Activated CD4-positive, alpha-beta memory T cell treated with anti-CD3 and anti-CD28 coated beads for 36 hours (primary cell): ENCODE measurements at regions not wholly inside any gene's neighbourhood (a gene's known extent, or its start where the extent isn't known, plus 50 kb on each side); places are given as distances from the start of the nearest gene placed in this dataset.
"Not testable (repeated sequence)": the region's sequence is repeated elsewhere in the genome, so short reads cannot be mapped to it uniquely, and the experiment has no call there.

Source experiments
- CTCF ChIA-PET: fragments of 350-600 bp; sonication (Branson Sonifier 250); formaldehyde crosslinking; loops from one replicate; lab custom pipeline; 2021; ENCODE audit warnings: antibody characterized with exemption, inconsistent platforms; lab: Charles Lee
- POLR2A ChIA-PET: fragments of 350-600 bp; sonication (Branson Sonifier 250); formaldehyde crosslinking; loops from one replicate; lab custom pipeline; 2021; ENCODE audit warnings: antibody characterized with exemption; lab: Charles Lee
- DNase-seq: peaks from one replicate; pipeline ENCODE4 v3.0.0-alpha.2; 2020
- H3K27ac Mint-ChIP-seq: one replicate; pipeline ENCODE4 v1.8.0; 2021; ENCODE audit warnings: mixed read lengths
- H3K27me3 Mint-ChIP-seq: one replicate; pipeline ENCODE4 v1.8.0; 2021; ENCODE audit warnings: mixed read lengths
- H3K36me3 Mint-ChIP-seq: one replicate; pipeline ENCODE4 v1.8.0; 2021; ENCODE audit warnings: mixed read lengths
- H3K4me1 Mint-ChIP-seq: one replicate; pipeline ENCODE4 v1.8.0; 2021; ENCODE audit warnings: low read depth, mixed read lengths
- H3K4me3 Mint-ChIP-seq: one replicate; pipeline ENCODE4 v1.8.0; 2021; ENCODE audit warnings: mild to moderate bottlenecking, mixed read lengths
- H3K9me3 Mint-ChIP-seq: one replicate; pipeline ENCODE4 v1.8.0; 2021; ENCODE audit warnings: mixed read lengths
- intact Hi-C: fragments of 100-400 bp; cut with micrococcal nuclease; formaldehyde crosslinking; loops from one replicate; pipeline ENCODE4 v1.15.1; 2023

GRCh38 chr18:46229641-46230040 lies 125.5 kb downstream of the HAUS1 start:
- DNase-seq, H3K27me3 Mint-ChIP-seq, POLR2A ChIA-PET, H3K4me3 Mint-ChIP-seq, H3K36me3 Mint-ChIP-seq, H3K27ac Mint-ChIP-seq, H3K9me3 Mint-ChIP-seq, intact Hi-C loops: not testable (repeated sequence)
- CTCF ChIA-PET, result interaction anchor here (0.5 kb wide), 1 partner anchor 29 kb away, joined by 3 read pairs; no protein-coding TSS in a partner anchor
- H3K4me1 Mint-ChIP-seq, result peaks cover 54% of the 10 kb centered on the region

- Mint-ChIP-seq H3K9me3 (no peaks in the 10 kb centered on the region), H3K4me1 (peaks cover 36% of the 10 kb centered on the region), H3K36me3 (peaks cover 8% of the 10 kb centered on the region), H3K27ac (no peak overlapping the region), H3K27me3 (no peaks in the 10 kb centered on the region), H3K4me3 (no peak overlapping the region)
- ChIA-PET CTCF (interaction anchor here (1.1 to 1.2 kb wide), 2 partner anchors 11 to 15 kb away, joined by 3 to 4 read pairs; no protein-coding TSS in a partner anchor), POLR2A (no interaction called here)
- intact Hi-C loops, result no loop called here
- no peak for DNase-seq
These were observed 132.0 kb downstream of the HAUS1 start for GRCh38 chr18:46236156-46236555.

GRCh38 chr18:46237891-46238290 lies 133.7 kb downstream of the HAUS1 start:
- Mint-ChIP-seq H3K4me3 (no peak overlapping the region), H3K27me3 (no peaks in the 10 kb centered on the region), H3K36me3 (peaks cover 8% of the 10 kb centered on the region), H3K4me1 (peaks cover 32% of the 10 kb centered on the region), H3K9me3 (no peaks in the 10 kb centered on the region), H3K27ac (no peak overlapping the region)
- DNase-seq, result no peak
- CTCF ChIA-PET, result no interaction called here
- intact Hi-C loops, result no loop called here
- POLR2A ChIA-PET, result no interaction called here

GRCh38 chr18:46239549-46239948 lies 135.4 kb downstream of the HAUS1 start:
- no peak for DNase-seq
- no peaks in the 10 kb centered on the region for H3K9me3 Mint-ChIP-seq
- peaks cover 31% of the 10 kb centered on the region for H3K4me1 Mint-ChIP-seq
- CTCF ChIA-PET, result interaction anchor here (2.0 to 2.9 kb wide), 2 partner anchors 42 to 66 kb away, joined by 5 to 19 read pairs; a partner anchor contains a TSS
- no peak overlapping the region for H3K4me3 Mint-ChIP-seq
- intact Hi-C loops, result no loop called here
- H3K36me3 Mint-ChIP-seq, result peaks cover 8% of the 10 kb centered on the region
- POLR2A ChIA-PET, result interaction anchor here (0.5 kb wide), 1 partner anchor 18 kb away, joined by 4 read pairs; no protein-coding TSS in a partner anchor
- H3K27me3 Mint-ChIP-seq, result no peaks in the 10 kb centered on the region
- no peak overlapping the region for H3K27ac Mint-ChIP-seq

- intact Hi-C loops, result no loop called here
- ChIA-PET POLR2A (no interaction called here), CTCF (interaction anchor here (2.0 to 2.9 kb wide), 2 partner anchors 41 to 67 kb away, joined by 5 to 19 read pairs; a partner anchor contains a TSS)
- H3K27me3 Mint-ChIP-seq, result no peaks in the 10 kb centered on the region
- no peak overlapping the region for H3K27ac Mint-ChIP-seq
- peaks cover 26% of the 10 kb centered on the region for H3K4me1 Mint-ChIP-seq
- H3K36me3 Mint-ChIP-seq, result peaks cover 8% of the 10 kb centered on the region
- H3K4me3 Mint-ChIP-seq, result no peak overlapping the region
- H3K9me3 Mint-ChIP-seq, result no peaks in the 10 kb centered on the region
- DNase-seq, result no peak
These were observed 135.8 kb downstream of the HAUS1 start for GRCh38 chr18:46239998-46240397.

GRCh38 chr18:46241393-46241792 lies 137.2 kb downstream of the HAUS1 start:
- peaks cover 25% of the 10 kb centered on the region for H3K4me1 Mint-ChIP-seq
- H3K9me3 Mint-ChIP-seq, H3K36me3 Mint-ChIP-seq, H3K27ac Mint-ChIP-seq, POLR2A ChIA-PET, intact Hi-C loops, H3K4me3 Mint-ChIP-seq, H3K27me3 Mint-ChIP-seq, DNase-seq: not testable (repeated sequence)
- CTCF ChIA-PET, result interaction anchor here (2.9 kb wide), 1 partner anchor 68 kb away, joined by 19 read pairs; a partner anchor contains a TSS

- POLR2A ChIA-PET, result no interaction called here
- Mint-ChIP-seq H3K27ac (no peak overlapping the region), H3K9me3 (no peaks in the 10 kb centered on the region), H3K36me3 (peaks cover 3% of the 10 kb centered on the region), H3K4me1 (peaks cover 26% of the 10 kb centered on the region), H3K27me3 (no peaks in the 10 kb centered on the region), H3K4me3 (no peak overlapping the region)
- intact Hi-C loops, result no loop called here
- no peak for DNase-seq
- CTCF ChIA-PET, result no interaction called here
These were observed 138.0 kb downstream of the HAUS1 start for GRCh38 chr18:46242183-46242582.

- Mint-ChIP-seq H3K4me1 (peaks cover 30% of the 10 kb centered on the region), H3K9me3 (no peaks in the 10 kb centered on the region), H3K27me3 (no peaks in the 10 kb centered on the region), H3K36me3 (peaks cover 4% of the 10 kb centered on the region), H3K4me3 (no peak overlapping the region), H3K27ac (no peak overlapping the region)
- DNase-seq, result no peak
- intact Hi-C loops, result no loop called here
- ChIA-PET CTCF (no interaction called here), POLR2A (no interaction called here)
These were observed 138.9 kb downstream of the HAUS1 start for GRCh38 chr18:46243095-46243494.

- peaks cover 36% of the 10 kb centered on the region for H3K4me1 Mint-ChIP-seq
- no peak for DNase-seq
- no peak overlapping the region for H3K4me3 Mint-ChIP-seq
- intact Hi-C loops, result no loop called here
- ChIA-PET POLR2A (no interaction called here), CTCF (no interaction called here)
- H3K27me3 Mint-ChIP-seq, result no peaks in the 10 kb centered on the region
- peaks cover 5% of the 10 kb centered on the region for H3K36me3 Mint-ChIP-seq
- H3K9me3 Mint-ChIP-seq, result no peaks in the 10 kb centered on the region
- no peak overlapping the region for H3K27ac Mint-ChIP-seq
These were observed 139.5 kb downstream of the HAUS1 start for GRCh38 chr18:46243673-46244072.

- ChIA-PET CTCF (interaction anchor here (1.5 kb wide), 1 partner anchor 73 kb away, joined by 9 read pairs; a partner anchor contains a TSS), POLR2A (no interaction called here)
- no peaks in the 10 kb centered on the region for H3K27me3 Mint-ChIP-seq
- no peaks in the 10 kb centered on the region for H3K9me3 Mint-ChIP-seq
- DNase-seq, result no peak
- no peak overlapping the region for H3K4me3 Mint-ChIP-seq
- peaks cover 52% of the 10 kb centered on the region for H3K4me1 Mint-ChIP-seq
- intact Hi-C loops, result no loop called here
- H3K27ac Mint-ChIP-seq, result peak overlapping the region; percentile 55
- H3K36me3 Mint-ChIP-seq, result peaks cover 7% of the 10 kb centered on the region
These were observed 141.9 kb downstream of the HAUS1 start for GRCh38 chr18:46246101-46246500.

- CTCF ChIA-PET, result interaction anchor here (0.8 to 2.3 kb wide), 2 partner anchors 35 to 74 kb away, joined by 3 to 12 read pairs; a partner anchor contains a TSS
- H3K4me1 Mint-ChIP-seq, result peaks cover 57% of the 10 kb centered on the region
These were observed 143.8 kb downstream of the HAUS1 start for GRCh38 chr18:46247942-46248341.

GRCh38 chr18:46250084-46250811 lies 146.1 kb downstream of the HAUS1 start:
- intact Hi-C loops, result loop anchor here (1.0 to 5.0 kb wide), 7 partner anchors 15 to 237 kb away; a partner anchor contains a TSS
- Mint-ChIP-seq H3K9me3 (no peaks in the 10 kb centered on the region), H3K4me3 (peak overlapping the region; percentile 42), H3K4me1 (peaks cover 57% of the 10 kb centered on the region), H3K27me3 (no peaks in the 10 kb centered on the region), H3K27ac (peak overlapping the region; percentile 79), H3K36me3 (peaks cover 18% of the 10 kb centered on the region)
- peak; percentile 62 for DNase-seq
- ChIA-PET CTCF (interaction anchor here (0.7 to 4.9 kb wide), 8 partner anchors 15 to 408 kb away, joined by 3 to 33 read pairs (median 4); a partner anchor contains a TSS), POLR2A (interaction anchor here (0.6 to 1.4 kb wide), 7 partner anchors 17 to 95 kb away, joined by 3 to 4 read pairs (median 3); a partner anchor contains a TSS)

More at GRCh38 chr18:46247942-46248341, 143.8 kb downstream of the HAUS1 start:
- POLR2A ChIA-PET, result no interaction called here
- DNase-seq, result no peak
- no peak overlapping the region for H3K4me3 Mint-ChIP-seq
- H3K27me3 Mint-ChIP-seq, result no peaks in the 10 kb centered on the region
- no peaks in the 10 kb centered on the region for H3K9me3 Mint-ChIP-seq
- H3K27ac Mint-ChIP-seq, result peak overlapping the region; percentile 79
- H3K36me3 Mint-ChIP-seq, result peaks cover 7% of the 10 kb centered on the region
- intact Hi-C loops, result no loop called here
